ENCODE measurements at regions not wholly inside any gene's neighbourhood (a gene's known extent, or its start where the extent isn't known, plus 50 kb on each side); places are given as distances from the start of the nearest gene placed in this dataset.

DNA sequence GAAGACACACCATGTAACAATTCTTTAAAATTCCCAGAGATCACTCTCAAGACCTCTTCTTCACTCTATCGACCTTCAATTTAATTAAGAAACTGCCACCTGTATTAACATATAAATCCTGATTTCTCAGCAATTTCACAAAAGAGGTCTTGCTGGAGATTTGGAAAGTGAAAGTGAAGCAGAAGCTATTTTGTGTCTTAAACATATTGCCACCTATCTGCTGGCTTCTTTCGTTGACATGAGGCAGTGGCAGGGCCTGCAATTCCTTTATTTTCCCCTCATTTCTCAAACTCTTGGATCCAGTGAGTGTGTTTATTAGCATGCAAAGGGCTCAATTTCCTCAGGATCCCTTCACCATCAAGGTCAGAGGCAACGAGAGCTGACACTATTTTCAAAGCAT lies 780.2 kb upstream of the SLITRK1 start:
- H2AK9ac ChIP-seq (replicated peaks; ENCODE audit: low read depth, low read length, poor library complexity), result no peak overlapping the region
- no CpG with 5 or more reads among the region's 3 CpGs for WGBS, 2 experiments (ENCODE audit: extremely low coverage in 2 of 2, insufficient read length in 1 of 2)
- POLR2A ChIA-PET (ENCODE audit: unreplicated experiment), result no interaction called here
- no peak overlapping the region for H2BK5ac ChIP-seq (ENCODE audit: low read depth, low read length, poor library complexity, severe bottlenecking)
- no peak overlapping the region for H3K9ac ChIP-seq (ENCODE audit: low read depth, low read length)
- H3K36me3 ChIP-seq (ENCODE audit: control insufficient read depth, insufficient read depth, low read length), result no peaks in the 10 kb centered on the region
- no peak overlapping the region for H3K23ac ChIP-seq (ENCODE audit: low read depth, low read length)
- no peaks in the 10 kb centered on the region for H4K20me1 ChIP-seq (ENCODE audit: insufficient read depth, low read length)
- TF ChIP-seq NFE2L2 (IDR thresholded peaks at IDR 0.05; ENCODE audit: low read depth, low read length), result no peak
- H4K91ac ChIP-seq (ENCODE audit: insufficient read depth, low read depth, low read length), result no peak overlapping the region
- intact Hi-C loops (cut with micrococcal nuclease) (no loop called here), dilution Hi-C loops (cut with HindIII; ENCODE audit: low sequenced_read_pairs, unreplicated experiment) (no loop called here), in situ Hi-C loops (cut with MboI; ENCODE audit: low sequenced_read_pairs) (no loop called here)
- no peak overlapping the region for H2BK120ac ChIP-seq (ENCODE audit: low read depth, low read length)
- H2AK5ac ChIP-seq (ENCODE audit: low read depth, low read length), result no peak overlapping the region
- peak overlapping the region; percentile 61 for H2AFZ ChIP-seq (replicated peaks; ENCODE audit: low read length, poor library complexity)
- no peak overlapping the region for H3K56ac ChIP-seq (ENCODE audit: extremely low read depth, insufficient read depth, low read length)
- no peak overlapping the region for H2BK20ac ChIP-seq (ENCODE audit: low read depth, low read length)
- H3K4me2 ChIP-seq (ENCODE audit: low read depth, low read length), result peak overlapping the region; percentile 27; the same call in 1 of the 2 replicates
- H3K4ac ChIP-seq (ENCODE audit: low read depth, low read length), result no peak overlapping the region
- BruUV-seq (replicated peaks), result no TSS peak
- H3K27ac ChIP-seq (ENCODE audit: insufficient read depth, low read length), result no peak overlapping the region
- H3K4me1 ChIP-seq (ENCODE audit: control insufficient read depth, insufficient read depth, low read length), result no peaks in the 10 kb centered on the region
- H3K27me3 ChIP-seq (ENCODE audit: control insufficient read depth, insufficient read depth, low read length), result no peaks in the 10 kb centered on the region
- H3K4me3 ChIP-seq (ENCODE audit: insufficient read depth, low read depth, low read length), result no peak overlapping the region
- no peak overlapping the region for H2BK15ac ChIP-seq (ENCODE audit: low read depth, low read length)
- no peak overlapping the region for H3K14ac ChIP-seq (replicated peaks; ENCODE audit: low read depth, low read length)
- no peak for ATAC-seq (ENCODE audit: low read depth)
- H3K18ac ChIP-seq (ENCODE audit: low read depth, low read length), result no peak overlapping the region
- H4K8ac ChIP-seq (ENCODE audit: low read depth in 2 of 2, low read length in 2 of 2), result no peak overlapping the region
- H4K5ac ChIP-seq (ENCODE audit: low read depth, low read length), result no peak overlapping the region
- no peaks in the 10 kb centered on the region for H3K79me1 ChIP-seq (ENCODE audit: low read depth in 1 of 2, low read length in 2 of 2)
- no peak for DNase-seq
- no peaks in the 10 kb centered on the region for H3K9me3 ChIP-seq (ENCODE audit: control insufficient read depth, insufficient read depth, low read length)
- no peaks in the 10 kb centered on the region for H3K9me1 ChIP-seq (ENCODE audit: insufficient read depth, low read length)
- CTCF ChIA-PET, result no interaction called here

Measured in IMR-90 (cell line).